ENCODE measurements at regions not wholly inside any gene's neighbourhood (a gene's known extent, or its start where the extent isn't known, plus 50 kb on each side); places are given as distances from the start of the nearest gene placed in this dataset.
"Not testable (repeated sequence)": the region's sequence is repeated elsewhere in the genome, so short reads cannot be mapped to it uniquely, and the experiment has no call there.

DNA sequence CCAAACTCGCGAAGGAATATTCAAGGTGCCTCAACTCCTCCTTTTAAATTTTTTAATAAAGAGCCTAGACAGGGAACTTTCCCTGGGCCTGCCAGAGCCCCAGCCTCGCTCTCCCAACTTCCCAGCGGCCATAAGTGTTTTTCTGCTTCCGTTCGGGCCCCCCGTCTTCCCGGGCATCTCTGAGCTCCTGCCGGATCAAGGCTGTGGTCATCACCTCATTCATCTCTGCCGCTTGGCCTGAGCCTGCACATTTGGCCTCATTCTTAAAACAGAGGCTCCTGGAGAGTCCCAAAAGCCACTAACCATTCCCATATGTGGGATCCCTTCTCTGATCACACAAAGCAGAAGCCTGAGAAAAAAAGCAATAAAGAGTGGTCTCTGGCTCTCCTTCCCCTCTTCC, 969.1 kb upstream of the DEFB115 start:
- CTCF ChIA-PET, result no interaction called here
- POLR2A ChIA-PET, result no interaction called here

DNA sequence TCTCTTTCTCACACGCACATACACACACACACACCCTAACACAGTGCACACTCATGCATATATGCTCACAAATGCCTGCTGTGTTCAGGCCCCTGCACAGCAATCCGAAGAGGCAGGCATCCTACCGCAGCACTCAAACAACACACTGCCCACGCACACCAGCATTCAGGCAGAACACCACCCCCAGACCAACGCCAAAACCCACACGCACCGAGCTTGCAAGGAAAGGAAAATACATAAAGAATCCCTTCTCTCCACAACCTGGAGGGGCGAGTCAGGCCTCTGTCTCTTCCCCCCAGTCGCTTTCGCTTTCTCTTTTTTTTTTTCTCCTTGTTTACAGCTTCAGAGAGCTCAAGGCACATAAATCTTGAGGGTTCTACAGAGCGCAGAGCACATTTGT, 968.4 kb upstream of the DEFB115 start:
- H3K9me3 ChIP-seq (replicated peaks; ENCODE audit: control insufficient read depth, insufficient read depth, low read length); CTCF ChIA-PET; intact Hi-C loops (cut with micrococcal nuclease); H3K4me1 ChIP-seq (ENCODE audit: control insufficient read depth, extremely low read depth, insufficient read depth, low read length); H3K79me2 ChIP-seq (ENCODE audit: control insufficient read depth, insufficient read depth, low read length); FAIRE-seq; H3K27me3 ChIP-seq (ENCODE audit: control insufficient read depth in 2 of 2, insufficient read depth in 2 of 2, low read length in 2 of 2); H3K27ac ChIP-seq (ENCODE audit: insufficient read depth, low read depth, low read length); H3K4me2 ChIP-seq (ENCODE audit: insufficient read depth, low read length); POLR2A ChIA-PET; dilution Hi-C loops (cut with MboI; ENCODE audit: extremely low pct_ligation_motif_present, low sequenced_read_pairs); H3K36me3 ChIP-seq (ENCODE audit: control insufficient read depth in 2 of 2, extremely low read depth in 1 of 2, insufficient read depth in 2 of 2, low read length in 2 of 2); H4K20me1 ChIP-seq (replicated peaks; ENCODE audit: control insufficient read depth, extremely low read depth, insufficient read depth, low read length); H2AFZ ChIP-seq (ENCODE audit: low read depth, low read length); H3K9me1 ChIP-seq (replicated peaks; ENCODE audit: control insufficient read depth, extremely low read depth, insufficient read depth, low read length); H3K4me3 ChIP-seq (replicated peaks in 1 of 3; ENCODE audit: insufficient read depth in 1 of 3, low read depth in 1 of 3, low read length in 3 of 3); H3K9ac ChIP-seq (replicated peaks; ENCODE audit: extremely low read depth, insufficient read depth, low read length); BruUV-seq (replicated peaks); DNase-seq (ENCODE audit: low read depth, low spot score): not testable (repeated sequence)

More for the DNA sequence above, 969.1 kb upstream of the DEFB115 start:
- FAIRE-seq (no peak), DNase-seq (ENCODE audit: low read depth, low spot score) (no peak)
- intact Hi-C loops (cut with micrococcal nuclease), result no loop called here
- Histone ChIP-seq H2AFZ (ENCODE audit: low read depth, low read length) (no peak overlapping the region), H3K4me1 (ENCODE audit: control insufficient read depth, extremely low read depth, insufficient read depth, low read length) (no peaks in the 10 kb centered on the region), H3K9ac (replicated peaks; ENCODE audit: extremely low read depth, insufficient read depth, low read length) (no peak overlapping the region), H3K36me3 (ENCODE audit: control insufficient read depth in 2 of 2, extremely low read depth in 1 of 2, insufficient read depth in 2 of 2, low read length in 2 of 2) (no peaks in the 10 kb centered on the region), H3K4me2 (ENCODE audit: insufficient read depth, low read length) (no peak overlapping the region), H3K9me3 (replicated peaks; ENCODE audit: control insufficient read depth, insufficient read depth, low read length) (no peaks in the 10 kb centered on the region), H4K20me1 (replicated peaks; ENCODE audit: control insufficient read depth, extremely low read depth, insufficient read depth, low read length) (no peaks in the 10 kb centered on the region), H3K27ac (ENCODE audit: insufficient read depth, low read depth, low read length) (no peak overlapping the region), H3K9me1 (replicated peaks; ENCODE audit: control insufficient read depth, extremely low read depth, insufficient read depth, low read length) (no peaks in the 10 kb centered on the region), H3K4me3 (replicated peaks in 1 of 3; ENCODE audit: insufficient read depth in 1 of 3, low read depth in 1 of 3, low read length in 3 of 3) (no peak overlapping the region), H3K27me3 (ENCODE audit: control insufficient read depth in 2 of 2, insufficient read depth in 2 of 2, low read length in 2 of 2) (no peaks in the 10 kb centered on the region), H3K79me2 (ENCODE audit: control insufficient read depth, insufficient read depth, low read length) (no peaks in the 10 kb centered on the region)
- BruUV-seq (replicated peaks), result no TSS peak
- dilution Hi-C loops (cut with MboI; ENCODE audit: extremely low pct_ligation_motif_present, low sequenced_read_pairs), result no loop called here
- no peak for TF ChIP-seq POLR2A (IDR thresholded peaks at IDR 0.05; ENCODE audit: low read depth, low read length)
- TF ChIP-seq GATA2 (IDR thresholded peaks at IDR 0.05; ENCODE audit: insufficient read depth, insufficient read length, low read depth, low read length), result no peak

DNA sequence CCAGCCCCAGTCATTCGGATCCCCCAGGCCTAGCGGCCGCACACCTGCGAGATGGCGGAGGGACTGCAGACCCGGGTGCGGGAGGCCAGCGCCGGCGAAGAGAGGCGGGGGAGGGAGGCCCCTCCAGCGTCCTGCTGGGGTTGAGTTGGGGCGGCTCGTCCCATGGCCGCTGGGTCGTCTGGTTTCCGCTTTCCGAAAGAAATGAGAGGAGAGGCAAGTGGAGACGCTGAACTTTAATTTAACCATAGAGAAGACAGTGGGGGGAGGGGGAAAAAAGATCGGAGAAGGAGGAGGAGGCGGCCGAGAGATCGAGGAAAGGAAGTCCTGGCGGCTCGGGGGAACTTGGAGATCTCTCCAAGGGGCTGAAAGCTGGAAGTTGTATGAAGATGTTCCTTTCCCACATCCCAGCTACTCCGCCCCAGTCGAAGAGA, 967.7 kb upstream of the DEFB115 start:
- H3K4me1 ChIP-seq (ENCODE audit: control insufficient read depth, extremely low read depth, insufficient read depth, low read length); H4K20me1 ChIP-seq (replicated peaks; ENCODE audit: control insufficient read depth, extremely low read depth, insufficient read depth, low read length); FAIRE-seq; H3K79me2 ChIP-seq (ENCODE audit: control insufficient read depth, insufficient read depth, low read length); H3K9ac ChIP-seq (replicated peaks; ENCODE audit: extremely low read depth, insufficient read depth, low read length); CTCF ChIA-PET; dilution Hi-C loops (cut with MboI; ENCODE audit: extremely low pct_ligation_motif_present, low sequenced_read_pairs); H3K4me3 ChIP-seq (replicated peaks in 1 of 3; ENCODE audit: insufficient read depth in 1 of 3, low read depth in 1 of 3, low read length in 3 of 3); POLR2A ChIA-PET; H3K4me2 ChIP-seq (ENCODE audit: insufficient read depth, low read length); BruUV-seq (replicated peaks); H3K9me3 ChIP-seq (replicated peaks; ENCODE audit: control insufficient read depth, insufficient read depth, low read length); H2AFZ ChIP-seq (ENCODE audit: low read depth, low read length); H3K27me3 ChIP-seq (ENCODE audit: control insufficient read depth in 2 of 2, insufficient read depth in 2 of 2, low read length in 2 of 2); intact Hi-C loops (cut with micrococcal nuclease); H3K36me3 ChIP-seq (ENCODE audit: control insufficient read depth in 2 of 2, extremely low read depth in 1 of 2, insufficient read depth in 2 of 2, low read length in 2 of 2); H3K9me1 ChIP-seq (replicated peaks; ENCODE audit: control insufficient read depth, extremely low read depth, insufficient read depth, low read length); H3K27ac ChIP-seq (ENCODE audit: insufficient read depth, low read depth, low read length); DNase-seq (ENCODE audit: low read depth, low spot score): not testable (repeated sequence)

DNA sequence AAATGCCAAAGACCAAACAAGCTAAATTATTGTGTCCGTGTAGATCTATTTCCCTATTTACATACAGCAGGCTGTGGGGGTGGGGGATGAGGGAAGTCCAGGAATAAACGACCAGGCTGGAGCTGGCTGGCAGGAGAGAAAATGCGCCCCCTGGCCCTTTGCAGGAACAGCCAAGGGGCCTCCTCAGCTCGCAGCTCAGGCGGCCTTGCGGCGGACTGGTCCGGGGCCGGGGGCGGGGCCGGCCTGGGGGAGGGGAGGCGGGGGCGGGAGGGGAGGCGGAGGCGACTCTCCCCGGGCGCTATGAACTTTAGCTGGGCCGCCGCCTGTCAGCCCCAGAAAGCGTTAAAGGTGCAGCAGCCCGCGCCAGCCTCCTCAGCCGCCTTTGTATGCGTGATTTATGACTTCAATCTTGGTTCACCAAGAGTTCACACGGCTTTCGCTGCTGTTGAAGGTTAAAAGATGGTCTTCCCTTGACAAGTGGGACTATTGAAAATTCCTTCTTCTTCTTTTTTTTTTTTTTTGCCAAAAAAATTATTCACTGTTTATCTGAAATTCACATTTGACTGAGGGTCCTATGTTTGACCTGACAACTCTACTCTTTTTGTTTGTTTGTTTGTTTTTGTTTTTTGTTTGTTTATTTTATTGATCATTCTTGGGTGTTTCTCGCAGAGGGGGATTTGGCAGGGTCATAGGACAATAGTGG, 967.0 kb upstream of the DEFB115 start:
- H3K27me3 ChIP-seq (ENCODE audit: control insufficient read depth in 2 of 2, insufficient read depth in 2 of 2, low read length in 2 of 2); intact Hi-C loops (cut with micrococcal nuclease); H3K79me2 ChIP-seq (ENCODE audit: control insufficient read depth, insufficient read depth, low read length); H3K9me1 ChIP-seq (replicated peaks; ENCODE audit: control insufficient read depth, extremely low read depth, insufficient read depth, low read length); H4K20me1 ChIP-seq (replicated peaks; ENCODE audit: control insufficient read depth, extremely low read depth, insufficient read depth, low read length); H3K9me3 ChIP-seq (replicated peaks; ENCODE audit: control insufficient read depth, insufficient read depth, low read length); dilution Hi-C loops (cut with MboI; ENCODE audit: extremely low pct_ligation_motif_present, low sequenced_read_pairs); BruUV-seq (replicated peaks); H3K27ac ChIP-seq (ENCODE audit: insufficient read depth, low read depth, low read length); H3K9ac ChIP-seq (replicated peaks; ENCODE audit: extremely low read depth, insufficient read depth, low read length); CTCF ChIA-PET; POLR2A ChIA-PET; H3K36me3 ChIP-seq (ENCODE audit: control insufficient read depth in 2 of 2, extremely low read depth in 1 of 2, insufficient read depth in 2 of 2, low read length in 2 of 2); H3K4me3 ChIP-seq (replicated peaks in 1 of 3; ENCODE audit: insufficient read depth in 1 of 3, low read depth in 1 of 3, low read length in 3 of 3); H2AFZ ChIP-seq (ENCODE audit: low read depth, low read length); FAIRE-seq; H3K4me1 ChIP-seq (ENCODE audit: control insufficient read depth, extremely low read depth, insufficient read depth, low read length); H3K4me2 ChIP-seq (ENCODE audit: insufficient read depth, low read length): not testable (repeated sequence)
- DNase-seq (ENCODE audit: low read depth, low spot score), result peak; percentile 3
